HepG2 (cell line): ENCODE measurements at regions not wholly inside any gene's neighbourhood (a gene's known extent, or its start where the extent isn't known, plus 50 kb on each side); places are given as distances from the start of the nearest gene placed in this dataset.

Experiments
- ATAC-seq: fragments of 200-7000 bp; cut with Tn5 transposase; 3 replicates; pipeline ENCODE4 v1.9.1; 2020; ENCODE audit warnings: mild to moderate bottlenecking, moderate library complexity
- BruUV-seq: library from RNA; stranded (reverse); fragments of 400-500 nt; replicated peaks from 2 replicates; lab custom pipeline; 2021; lab: Mats Ljungman, UMichigan
- CTCF ChIA-PET: fragments of 300-600 bp; formaldehyde crosslinking; extraction: SDS; loops from one replicate; lab custom pipeline; 2021; ENCODE audit warnings: low total read pairs, inconsistent platforms, low intra/inter-chr PET ratio; lab: Yijun Ruan, JAX
- POLR2A ChIA-PET: fragments of 350-600 bp; sonication (Branson Sonifier 250); formaldehyde crosslinking; loops from one replicate; lab custom pipeline; 2020; ENCODE audit warnings: antibody characterized with exemption, inconsistent platforms; lab: Yijun Ruan, JAX
- DNase-seq: peaks from one replicate; pipeline ENCODE4 v3.0.0-alpha.2; 2015; ENCODE audit warnings: low spot score
- FAIRE-seq: peaks from 3 replicates; lab custom pipeline; 2011; peaks lifted over from hg19 to GRCh38; lab: Jason Lieb, UNC
- H2AFZ ChIP-seq: one replicate; pipeline ENCODE4 v1.6.1; 2011; ENCODE audit warnings: low read length, inconsistent platforms
- H3K27ac ChIP-seq: fragments of 300-600 bp; 3 replicates; pipeline ENCODE4 v1.8.0; 2011; ENCODE audit warnings: mixed run types, mild to moderate bottlenecking, mixed read lengths, low read length, inconsistent platforms; ENCODE audit not compliant: insufficient read depth; ENCODE audit errors: extremely low read length
- H3K27me3 ChIP-seq, 2 experiments: fragments of 200-600 bp in 1 of 2; 2 replicates in 1 of 2; 3 replicates in 1 of 2; pipeline versions ENCODE4 v1.6.0 to v1.8.0; 2011; ENCODE audit warnings: low read length in 2 of 2, mild to moderate bottlenecking in 2 of 2, moderate library complexity in 2 of 2, inconsistent platforms in 1 of 2; ENCODE audit not compliant: insufficient read depth in 2 of 2, control insufficient read depth in 1 of 2
- H3K36me3 ChIP-seq, 2 experiments: fragments of 200-600 bp in 1 of 2; replicated peaks in 1 of 2; 2 replicates in 1 of 2; 3 replicates in 1 of 2; pipeline versions ENCODE4 v1.5.1 to v1.8.0; 2011; ENCODE audit warnings: low read length in 2 of 2, inconsistent platforms in 1 of 2; ENCODE audit not compliant: insufficient read depth in 2 of 2, control insufficient read depth in 1 of 2
- H3K4me1 ChIP-seq: 2 replicates; pipeline ENCODE4 v1.5.1; 2012; ENCODE audit warnings: low read length, inconsistent platforms; ENCODE audit not compliant: insufficient read depth
- H3K4me2 ChIP-seq: 2 replicates; pipeline ENCODE4 v1.6.0; 2011; ENCODE audit warnings: low read depth, low read length, inconsistent platforms
- H3K4me3 ChIP-seq, 3 experiments: fragments of 200-600 bp in 1 of 3; sonication (generic), shearing (Covaris generic) in 1 of 3; replicated peaks in 1 of 3; 2 replicates each; pipeline ENCODE4 v1.5.1; 2011 to 2016; ENCODE audit warnings: low read length in 3 of 3, inconsistent platforms in 2 of 3, low read depth in 2 of 3, mild to moderate bottlenecking in 2 of 3, control low read depth in 1 of 3, mixed read lengths in 1 of 3; ENCODE audit not compliant: insufficient read depth in 1 of 3
- H3K79me2 ChIP-seq: one replicate; pipeline ENCODE4 v1.6.1; 2011; ENCODE audit warnings: low read length, inconsistent platforms; ENCODE audit not compliant: insufficient read depth
- H3K9ac ChIP-seq: 2 replicates; pipeline ENCODE4 v1.6.0; 2011; ENCODE audit warnings: mild to moderate bottlenecking, low read depth, low read length, inconsistent platforms; ENCODE audit not compliant: insufficient read depth
- H3K9me3 ChIP-seq: 2 replicates; pipeline ENCODE4 v1.5.1; 2012; ENCODE audit warnings: mild to moderate bottlenecking, low read length
- H4K20me1 ChIP-seq: 2 replicates; pipeline ENCODE4 v1.6.0; 2011; ENCODE audit warnings: inconsistent platforms, mild to moderate bottlenecking, low read length, moderate library complexity; ENCODE audit not compliant: insufficient read depth
- CEBPZ ChIP-seq: IDR thresholded peaks from 2 replicates; pipeline ENCODE4 v1.6.1; 2012; ENCODE audit warnings: low read length, improper control_type of control experiment
- MAF1 ChIP-seq: sonication (generic); formaldehyde crosslinking; IDR thresholded peaks from 2 replicates; pipeline ENCODE4 v1.5.0; 2020; ENCODE audit warnings: missing genetic modification reagents, borderline replicate concordance
- NFYB ChIP-seq: sonication (generic); formaldehyde crosslinking; IDR thresholded peaks from 2 replicates; pipeline ENCODE4 v1.4.0; 2020; ENCODE audit warnings: missing genetic modification reagents
- NFYC ChIP-seq: IDR thresholded peaks from 2 replicates; pipeline ENCODE4 v1.6.1; 2016; ENCODE audit warnings: missing genetic modification reagents, missing compliant biosample characterization
- PBX2 ChIP-seq: IDR thresholded peaks from 2 replicates; pipeline ENCODE4 v1.6.1; 2016; ENCODE audit warnings: control low read depth
- ZNF296 ChIP-seq: sonication (generic); formaldehyde crosslinking; conservative IDR thresholded peaks from 2 replicates; pipeline ENCODE4 v1.5.0; 2020; ENCODE audit warnings: mild to moderate bottlenecking, missing genetic modification reagents
- ZNF589 ChIP-seq: sonication (generic); formaldehyde crosslinking; conservative IDR thresholded peaks from 2 replicates; pipeline ENCODE4 v1.8.0; 2022; ENCODE audit warnings: mild to moderate bottlenecking, moderate library complexity, missing genetic modification reagents
- ZNF672 ChIP-seq: sonication (generic); formaldehyde crosslinking; IDR thresholded peaks from 2 replicates; pipeline ENCODE4 v1.8.1; 2022; ENCODE audit warnings: missing genetic modification reagents
- WGBS: methylation state at CpG from one replicate; pipeline ENCODE4 v1.1.6; 2017; ENCODE audit warnings: low lambda C conversion rate; 5-methylcytosine and 5-hydroxymethylcytosine counted together
- in situ Hi-C: cut with HindIII; loops from 2 replicates; pipeline ENCODE4 v1.10.0; 2017; ENCODE audit warnings: low pct_unique_long_range_greater_than_20kb; ENCODE audit not compliant: extremely low pct_ligation_motif_present
- intact Hi-C: fragments of 100-400 bp; cut with micrococcal nuclease; formaldehyde crosslinking; loops from one replicate; pipeline ENCODE4 v1.10.0; 2022; ENCODE audit not compliant: unreplicated experiment

GRCh38 chr21:33121715-33122475 is 52.0 kb downstream of the OLIG1 start:
- 76% methylated on average over 13 of the region's 13 CpGs for WGBS
- H3K79me2 ChIP-seq = no peaks in the 10 kb centered on the region
- H3K4me3 ChIP-seq = no peak overlapping the region
- H3K4me2 ChIP-seq = no peak overlapping the region
- no peak for ATAC-seq
- no peaks in the 10 kb centered on the region for H3K9me3 ChIP-seq
- H2AFZ ChIP-seq = no peak overlapping the region
- in situ Hi-C loops (no loop called here), intact Hi-C loops (loop anchor here (10.0 kb wide), 3 partner anchors 277 to 1267 kb away; no protein-coding TSS in a partner anchor)
- DNase-seq = no peak
- peak; percentile 64 for TF ChIP-seq NFYB (CRISPR knock-in tag)
- TF ChIP-seq CEBPZ = no peak
- TF ChIP-seq PBX2 (CRISPR knock-in tag) = peak; percentile 51; the same call in 1 of the 2 replicates
- no peak for TF ChIP-seq MAF1 (CRISPR knock-in tag)
- peak; percentile 68 for TF ChIP-seq NFYC
- no peak for TF ChIP-seq ZNF296 (CRISPR knock-in tag)
- no peak for TF ChIP-seq ZNF672 (CRISPR knock-in tag)
- TF ChIP-seq ZNF589 (CRISPR knock-in tag) = no peak
- POLR2A ChIA-PET = no interaction called here
- no peaks in the 10 kb centered on the region for H4K20me1 ChIP-seq
- H3K4me1 ChIP-seq = peaks cover 17% of the 10 kb centered on the region
- no TSS peak for BruUV-seq
- H3K27me3 ChIP-seq = 0 out of 5 replicates have a peak, but pooled peaks cover 0 to 3% of the 10 kb centered on the region in 2 experiments
- no peak overlapping the region for H3K27ac ChIP-seq
- CTCF ChIA-PET = no interaction called here
- no peak overlapping the region for H3K9ac ChIP-seq
- no peaks in the 10 kb centered on the region for H3K36me3 ChIP-seq
- no peak for FAIRE-seq
